ENCODE measurements at regions not wholly inside any gene's neighbourhood (a gene's known extent, or its start where the extent isn't known, plus 50 kb on each side); places are given as distances from the start of the nearest gene placed in this dataset.

- no peak for TF ChIP-seq ZNF549 (tag by site-specific recombination; IDR thresholded peaks at IDR 0.05)
- TF ChIP-seq ZNF146 (tag by site-specific recombination; IDR thresholded peaks at IDR 0.05): no peak
- TF ChIP-seq ZBTB48 (tag by site-specific recombination; IDR thresholded peaks at IDR 0.05): no peak
- TF ChIP-seq, protein P1, sequence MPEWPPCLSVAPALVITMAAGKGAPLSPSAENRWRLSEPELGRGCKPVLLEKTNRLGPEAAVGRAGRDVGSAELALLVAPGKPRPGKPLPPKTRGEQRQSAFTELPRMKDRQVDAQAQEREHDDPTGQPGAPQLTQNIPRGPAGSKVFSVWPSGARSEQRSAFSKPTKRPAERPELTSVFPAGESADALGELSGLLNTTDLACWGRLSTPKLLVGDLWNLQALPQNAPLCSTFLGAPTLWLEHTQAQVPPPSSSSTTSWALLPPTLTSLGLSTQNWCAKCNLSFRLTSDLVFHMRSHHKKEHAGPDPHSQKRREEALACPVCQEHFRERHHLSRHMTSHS (tag by site-specific recombination; IDR thresholded peaks at IDR 0.05): no peak
- TF ChIP-seq SCRT2 (tag by site-specific recombination; IDR thresholded peaks at IDR 0.05): no peak
- no peak for TF ChIP-seq ZBTB11 (tag by site-specific recombination; conservative IDR thresholded peaks at IDR 0.05; ENCODE audit: low read depth)
- TF ChIP-seq RBAK (tag by site-specific recombination; IDR thresholded peaks at IDR 0.05): no peak
- no peak for TF ChIP-seq ZNF214 (tag by site-specific recombination; IDR thresholded peaks at IDR 0.05; ENCODE audit: borderline replicate concordance)
- no peak for TF ChIP-seq ZBTB49 (tag by site-specific recombination; IDR thresholded peaks at IDR 0.05; ENCODE audit: low read depth)
- TF ChIP-seq ZBTB7A (tag by site-specific recombination; IDR thresholded peaks at IDR 0.05; ENCODE audit: low read depth): no peak
- Histone ChIP-seq H3K9me3 (ENCODE audit: control insufficient read depth, insufficient read depth, low read depth, low read length) (no peaks in the 10 kb centered on the region), H3K36me3 (ENCODE audit: control insufficient read depth in 2 of 2, insufficient read depth in 1 of 2, low read length in 2 of 2) (no peaks in the 10 kb centered on the region), H3K27ac (ENCODE audit: extremely low read depth, low read depth, low read length) (no peak overlapping the region), H3K4me3 (ENCODE audit: low read depth, low read length) (no peak overlapping the region), H3K4me1 (ENCODE audit: control insufficient read depth, insufficient read depth, low read length) (peaks cover 8% of the 10 kb centered on the region)
- CTCF ChIA-PET: no interaction called here
- POLR2A ChIA-PET: no interaction called here
These were observed 474.6 kb downstream of the EPHA4 start for GRCh38 chr2:221097568-221097915.

- Histone ChIP-seq H3K4me1 (ENCODE audit: control insufficient read depth, insufficient read depth, low read length) (peaks cover 8% of the 10 kb centered on the region), H3K36me3 (ENCODE audit: control insufficient read depth in 2 of 2, insufficient read depth in 1 of 2, low read length in 2 of 2) (no peaks in the 10 kb centered on the region), H3K27ac (ENCODE audit: extremely low read depth, low read depth, low read length) (no peak overlapping the region), H3K4me3 (ENCODE audit: low read depth, low read length) (no peak overlapping the region), H3K9me3 (ENCODE audit: control insufficient read depth, insufficient read depth, low read depth, low read length) (no peaks in the 10 kb centered on the region)
- ChIA-PET POLR2A (no interaction called here), CTCF (no interaction called here)
- TF ChIP-seq ZNF677 (tag by site-specific recombination; IDR thresholded peaks at IDR 0.05): no peak
- no peak for TF ChIP-seq MEIS1 (CRISPR knock-in tag; IDR thresholded peaks at IDR 0.05; ENCODE audit: borderline replicate concordance)
- TF ChIP-seq, protein P2, sequence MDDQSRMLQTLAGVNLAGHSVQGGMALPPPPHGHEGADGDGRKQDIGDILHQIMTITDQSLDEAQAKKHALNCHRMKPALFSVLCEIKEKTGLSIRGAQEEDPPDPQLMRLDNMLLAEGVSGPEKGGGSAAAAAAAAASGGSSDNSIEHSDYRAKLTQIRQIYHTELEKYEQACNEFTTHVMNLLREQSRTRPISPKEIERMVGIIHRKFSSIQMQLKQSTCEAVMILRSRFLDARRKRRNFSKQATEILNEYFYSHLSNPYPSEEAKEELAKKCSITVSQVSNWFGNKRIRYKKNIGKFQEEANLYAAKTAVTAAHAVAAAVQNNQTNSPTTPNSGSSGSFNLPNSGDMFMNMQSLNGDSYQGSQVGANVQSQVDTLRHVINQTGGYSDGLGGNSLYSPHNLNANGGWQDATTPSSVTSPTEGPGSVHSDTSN (CRISPR knock-in tag; IDR thresholded peaks at IDR 0.05): no peak
- no peak for TF ChIP-seq ZBTB44 (tag by site-specific recombination; IDR thresholded peaks at IDR 0.05)
- no peak for TF ChIP-seq ZNF214 (tag by site-specific recombination; IDR thresholded peaks at IDR 0.05; ENCODE audit: borderline replicate concordance)
- no peak for TF ChIP-seq ZNF10 (tag by site-specific recombination; IDR thresholded peaks at IDR 0.05)
- no peak for TF ChIP-seq ZNF433 (tag by site-specific recombination; IDR thresholded peaks at IDR 0.05; ENCODE audit: low read depth)
- TF ChIP-seq YY1 (tag by site-specific recombination; IDR thresholded peaks at IDR 0.05): no peak
- no peak for TF ChIP-seq ZNF239 (tag by site-specific recombination; IDR thresholded peaks at IDR 0.05)
- TF ChIP-seq ZNF266 (tag by site-specific recombination; IDR thresholded peaks at IDR 0.05; ENCODE audit: low read depth): no peak
- no peak for TF ChIP-seq ZNF175 (tag by site-specific recombination; IDR thresholded peaks at IDR 0.05)
- TF ChIP-seq RBAK (tag by site-specific recombination; IDR thresholded peaks at IDR 0.05): no peak
- no peak for TF ChIP-seq ZNF843 (tag by site-specific recombination; IDR thresholded peaks at IDR 0.05)
- no peak for TF ChIP-seq ZNF174 (tag by site-specific recombination; IDR thresholded peaks at IDR 0.05)
- TF ChIP-seq, protein P3, sequence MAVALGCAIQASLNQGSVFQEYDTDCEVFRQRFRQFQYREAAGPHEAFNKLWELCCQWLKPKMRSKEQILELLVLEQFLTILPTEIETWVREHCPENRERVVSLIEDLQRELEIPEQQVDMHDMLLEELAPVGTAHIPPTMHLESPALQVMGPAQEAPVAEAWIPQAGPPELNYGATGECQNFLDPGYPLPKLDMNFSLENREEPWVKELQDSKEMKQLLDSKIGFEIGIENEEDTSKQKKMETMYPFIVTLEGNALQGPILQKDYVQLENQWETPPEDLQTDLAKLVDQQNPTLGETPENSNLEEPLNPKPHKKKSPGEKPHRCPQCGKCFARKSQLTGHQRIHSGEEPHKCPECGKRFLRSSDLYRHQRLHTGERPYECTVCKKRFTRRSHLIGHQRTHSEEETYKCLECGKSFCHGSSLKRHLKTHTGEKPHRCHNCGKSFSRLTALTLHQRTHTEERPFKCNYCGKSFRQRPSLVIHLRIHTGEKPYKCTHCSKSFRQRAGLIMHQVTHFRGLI (tag by site-specific recombination; IDR thresholded peaks at IDR 0.05): no peak
- TF ChIP-seq ZSCAN30 (tag by site-specific recombination; IDR thresholded peaks at IDR 0.05): no peak
- TF ChIP-seq ZNF2 (tag by site-specific recombination; IDR thresholded peaks at IDR 0.05): no peak
These were observed 474.2 kb downstream of the EPHA4 start for GRCh38 chr2:221097949-221098348.
